ENCODE measurements at regions not wholly inside any gene's neighbourhood (a gene's known extent, or its start where the extent isn't known, plus 50 kb on each side); places are given as distances from the start of the nearest gene placed in this dataset.

- no peak for DNase-seq
These were observed 166.1 kb upstream of the KIAA1217 start for GRCh38 chr10:24042884-24043283.

- DNase-seq = no peak
These were observed 162.9 kb upstream of the KIAA1217 start for GRCh38 chr10:24046060-24046459.

GRCh38 chr10:24047176-24047575 lies 161.8 kb upstream of the KIAA1217 start:
- no peak for DNase-seq

- no peak for DNase-seq
These were observed 154.5 kb upstream of the KIAA1217 start for GRCh38 chr10:24054421-24054820.

- no peak for DNase-seq
These were observed 128.7 kb upstream of the KIAA1217 start for GRCh38 chr10:24080207-24080606.

- no peak for DNase-seq
These were observed 122.4 kb upstream of the KIAA1217 start for GRCh38 chr10:24086296-24087086.

GRCh38 chr10:24091256-24091655 lies 117.7 kb upstream of the KIAA1217 start:
- no peak for DNase-seq

- DNase-seq = no peak
These were observed 112.7 kb upstream of the KIAA1217 start for GRCh38 chr10:24096281-24096680.

GRCh38 chr10:24097751-24098207 lies 111.2 kb upstream of the KIAA1217 start:
- no peak for DNase-seq

GRCh38 chr10:24104895-24105294 lies 104.0 kb upstream of the KIAA1217 start:
- no peak for DNase-seq

- no peak for DNase-seq
These were observed 95.0 kb upstream of the KIAA1217 start for GRCh38 chr10:24113901-24114300.

- no peak for DNase-seq
These were observed 94.4 kb upstream of the KIAA1217 start for GRCh38 chr10:24114556-24114955.

GRCh38 chr10:24115403-24115802 lies 93.5 kb upstream of the KIAA1217 start:
- DNase-seq = no peak

- DNase-seq = no peak
These were observed 90.7 kb upstream of the KIAA1217 start for GRCh38 chr10:24118246-24118645.

GRCh38 chr10:24119896-24120295 lies 89.0 kb upstream of the KIAA1217 start:
- no peak for DNase-seq

GRCh38 chr10:24120646-24121045 lies 88.3 kb upstream of the KIAA1217 start:
- no peak for DNase-seq

GRCh38 chr10:24127516-24127915 lies 81.4 kb upstream of the KIAA1217 start:
- no peak for DNase-seq

- DNase-seq = no peak
These were observed 80.7 kb upstream of the KIAA1217 start for GRCh38 chr10:24128066-24128730.

GRCh38 chr10:24132741-24133140 lies 76.2 kb upstream of the KIAA1217 start:
- no peak for DNase-seq

- DNase-seq = no peak
These were observed 75.1 kb upstream of the KIAA1217 start for GRCh38 chr10:24133835-24134234.

GRCh38 chr10:24136070-24136469 lies 72.9 kb upstream of the KIAA1217 start:
- no peak for DNase-seq

- no peak for DNase-seq
These were observed 61.6 kb upstream of the KIAA1217 start for GRCh38 chr10:24147321-24147720.

GRCh38 chr10:24149640-24150039 lies 59.3 kb upstream of the KIAA1217 start:
- no peak for DNase-seq

GRCh38 chr10:24150853-24151252 lies 58.1 kb upstream of the KIAA1217 start:
- no peak for DNase-seq

GRCh38 chr10:24152270-24152669 lies 56.7 kb upstream of the KIAA1217 start:
- no peak for DNase-seq

Measured in NCI-H526 treated with DMSO at 0.1 percent for 48 hours (cell line).